Osteoblast (primary cell): ENCODE measurements at regions not wholly inside any gene's neighbourhood (a gene's known extent, or its start where the extent isn't known, plus 50 kb on each side); places are given as distances from the start of the nearest gene placed in this dataset.
A peak's percentile ranks its signal among the peaks of the same experiment; 100 is the strongest.

Source experiments
- DNase-seq: peaks from one replicate; pipeline ENCODE4 v3.0.0; 2011; ENCODE audit warnings: low spot score, mixed read lengths; ENCODE audit not compliant: insufficient read length; ENCODE audit errors: missing footprints
- H2AFZ ChIP-seq: 2 replicates; pipeline ENCODE4 v1.6.0; 2011; ENCODE audit warnings: mild to moderate bottlenecking, low read length
- H3K27ac ChIP-seq: 2 replicates; pipeline ENCODE4 v1.5.1; 2011; ENCODE audit warnings: mild to moderate bottlenecking, low read depth, low read length, moderate library complexity
- H3K27me3 ChIP-seq: 2 replicates; pipeline ENCODE4 v1.6.0; 2012; ENCODE audit warnings: mild to moderate bottlenecking, control low read depth, inconsistent platforms, low read length, moderate library complexity; ENCODE audit not compliant: insufficient read depth
- H3K36me3 ChIP-seq: 2 replicates; pipeline ENCODE4 v1.5.1; 2011; ENCODE audit warnings: mild to moderate bottlenecking, low read length, control low read depth, moderate library complexity; ENCODE audit not compliant: insufficient read depth
- H3K4me1 ChIP-seq: 2 replicates; pipeline ENCODE4 v1.5.1; 2011; ENCODE audit warnings: mild to moderate bottlenecking, low read length, control low read depth, moderate library complexity; ENCODE audit not compliant: insufficient read depth
- H3K4me2 ChIP-seq: 2 replicates; pipeline ENCODE4 v1.6.0; 2011; ENCODE audit warnings: mild to moderate bottlenecking, low read length; ENCODE audit not compliant: insufficient read depth
- H3K4me3 ChIP-seq: fragments of 200-600 bp; sonication (generic); 3 replicates; pipeline ENCODE4 v1.5.1; 2012; ENCODE audit warnings: mild to moderate bottlenecking, low read length, inconsistent platforms; ENCODE audit not compliant: insufficient read depth
- H3K79me2 ChIP-seq: 2 replicates; pipeline ENCODE4 v1.6.0; 2012; ENCODE audit warnings: mild to moderate bottlenecking, low read length, control low read depth, inconsistent platforms; ENCODE audit not compliant: insufficient read depth
- H3K9me3 ChIP-seq: 2 replicates; pipeline ENCODE4 v1.5.1; 2011; ENCODE audit warnings: low read depth, low read length, control low read depth
- H4K20me1 ChIP-seq: 2 replicates; pipeline ENCODE4 v1.6.0; 2012; ENCODE audit warnings: mild to moderate bottlenecking, low read length, control low read depth; ENCODE audit not compliant: insufficient read depth
- TF ChIP-seq, protein P1 (sequence below): IDR thresholded peaks from 2 replicates; pipeline ENCODE4 v1.5.1; 2011; ENCODE audit warnings: mild to moderate bottlenecking, low read depth, low read length, moderate library complexity; ENCODE audit errors: extremely low read depth

DNA sequence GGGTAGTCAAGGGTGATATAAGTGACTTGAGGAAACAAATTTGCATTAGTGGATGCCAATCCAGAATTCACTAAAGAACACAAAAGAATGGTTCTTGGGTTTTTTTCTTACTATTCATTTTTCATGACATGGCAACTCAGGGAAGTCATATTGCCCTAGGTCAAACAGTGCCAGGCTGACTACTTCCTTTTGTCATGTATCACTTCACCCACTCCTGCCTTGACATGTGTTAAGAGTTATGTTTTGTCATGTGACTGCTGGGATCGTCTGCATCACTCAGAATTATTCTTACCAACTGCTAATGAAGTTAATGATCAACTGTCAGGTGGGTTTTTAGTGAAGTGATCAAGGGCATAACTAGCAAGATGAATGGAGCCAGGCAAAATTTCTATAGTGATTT lies 74.2 kb downstream of the PRORP start:
- Histone ChIP-seq H3K4me2 (no peak overlapping the region), H3K79me2 (no peaks in the 10 kb centered on the region), H3K36me3 (no peaks in the 10 kb centered on the region), H3K4me1 (no peaks in the 10 kb centered on the region), H4K20me1 (no peaks in the 10 kb centered on the region), H3K27me3 (no peaks in the 10 kb centered on the region), H3K4me3 (no peak overlapping the region), H3K9me3 (no peaks in the 10 kb centered on the region), H2AFZ (no peak overlapping the region), H3K27ac (peak overlapping the region; percentile 48)
- TF ChIP-seq, protein P1, sequence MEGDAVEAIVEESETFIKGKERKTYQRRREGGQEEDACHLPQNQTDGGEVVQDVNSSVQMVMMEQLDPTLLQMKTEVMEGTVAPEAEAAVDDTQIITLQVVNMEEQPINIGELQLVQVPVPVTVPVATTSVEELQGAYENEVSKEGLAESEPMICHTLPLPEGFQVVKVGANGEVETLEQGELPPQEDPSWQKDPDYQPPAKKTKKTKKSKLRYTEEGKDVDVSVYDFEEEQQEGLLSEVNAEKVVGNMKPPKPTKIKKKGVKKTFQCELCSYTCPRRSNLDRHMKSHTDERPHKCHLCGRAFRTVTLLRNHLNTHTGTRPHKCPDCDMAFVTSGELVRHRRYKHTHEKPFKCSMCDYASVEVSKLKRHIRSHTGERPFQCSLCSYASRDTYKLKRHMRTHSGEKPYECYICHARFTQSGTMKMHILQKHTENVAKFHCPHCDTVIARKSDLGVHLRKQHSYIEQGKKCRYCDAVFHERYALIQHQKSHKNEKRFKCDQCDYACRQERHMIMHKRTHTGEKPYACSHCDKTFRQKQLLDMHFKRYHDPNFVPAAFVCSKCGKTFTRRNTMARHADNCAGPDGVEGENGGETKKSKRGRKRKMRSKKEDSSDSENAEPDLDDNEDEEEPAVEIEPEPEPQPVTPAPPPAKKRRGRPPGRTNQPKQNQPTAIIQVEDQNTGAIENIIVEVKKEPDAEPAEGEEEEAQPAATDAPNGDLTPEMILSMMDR: no peak
- DNase-seq: no peak

DNA sequence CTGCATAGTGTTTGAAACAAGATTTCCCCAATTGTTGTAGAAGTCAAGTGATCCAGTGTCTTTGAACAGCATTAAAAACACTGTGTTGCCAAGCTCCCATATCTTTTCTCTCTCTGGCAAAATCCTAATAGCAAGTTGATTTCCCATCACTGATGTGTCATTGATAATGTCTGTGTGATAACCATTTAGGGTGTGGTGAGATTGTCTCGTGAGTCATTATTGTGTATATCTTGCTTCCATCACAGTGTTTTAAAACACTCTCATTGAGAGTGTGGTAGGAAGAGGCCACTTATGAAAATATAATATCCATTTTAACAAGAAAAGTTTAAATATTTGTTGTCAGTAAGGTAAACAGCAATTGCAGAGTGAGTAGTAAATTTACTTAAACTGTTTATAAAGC lies 74.7 kb downstream of the PRORP start:
- Histone ChIP-seq H3K4me2 (no peak overlapping the region), H3K9me3 (no peaks in the 10 kb centered on the region), H3K27me3 (no peaks in the 10 kb centered on the region), H3K36me3 (no peaks in the 10 kb centered on the region), H4K20me1 (no peaks in the 10 kb centered on the region), H3K27ac (peak overlapping the region; percentile 48), H2AFZ (no peak overlapping the region), H3K4me3 (no peak overlapping the region), H3K79me2 (no peaks in the 10 kb centered on the region), H3K4me1 (no peaks in the 10 kb centered on the region)
- DNase-seq: no peak
- TF ChIP-seq, protein P1: no peak

DNA sequence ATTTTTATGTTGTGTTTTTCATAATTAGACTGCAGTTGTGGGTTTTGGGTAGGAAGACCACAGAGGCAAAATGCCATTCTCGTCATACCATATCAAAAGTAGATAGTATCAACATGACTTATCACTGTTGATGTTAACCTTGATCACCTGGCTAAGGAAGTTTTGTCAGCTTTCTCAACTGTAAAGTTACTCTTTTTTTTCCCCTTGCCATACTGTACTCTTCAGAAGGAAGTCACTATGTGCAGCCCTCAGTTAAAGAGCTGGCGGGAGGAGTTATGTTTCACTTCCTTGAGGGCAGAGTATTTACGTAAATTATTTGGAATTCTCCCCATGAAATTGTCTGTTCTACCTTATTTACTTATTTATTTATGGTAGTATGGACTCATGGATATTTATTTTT lies 78.7 kb downstream of the PRORP start:
- Histone ChIP-seq H3K4me2 (no peak overlapping the region), H3K27me3 (no peaks in the 10 kb centered on the region), H3K79me2 (no peaks in the 10 kb centered on the region), H3K4me3 (no peak overlapping the region), H3K4me1 (no peaks in the 10 kb centered on the region), H3K9me3 (no peaks in the 10 kb centered on the region), H3K27ac (no peak overlapping the region), H3K36me3 (no peaks in the 10 kb centered on the region), H2AFZ (no peak overlapping the region), H4K20me1 (no peaks in the 10 kb centered on the region)
- DNase-seq: no peak
- TF ChIP-seq, protein P1: no peak

DNA sequence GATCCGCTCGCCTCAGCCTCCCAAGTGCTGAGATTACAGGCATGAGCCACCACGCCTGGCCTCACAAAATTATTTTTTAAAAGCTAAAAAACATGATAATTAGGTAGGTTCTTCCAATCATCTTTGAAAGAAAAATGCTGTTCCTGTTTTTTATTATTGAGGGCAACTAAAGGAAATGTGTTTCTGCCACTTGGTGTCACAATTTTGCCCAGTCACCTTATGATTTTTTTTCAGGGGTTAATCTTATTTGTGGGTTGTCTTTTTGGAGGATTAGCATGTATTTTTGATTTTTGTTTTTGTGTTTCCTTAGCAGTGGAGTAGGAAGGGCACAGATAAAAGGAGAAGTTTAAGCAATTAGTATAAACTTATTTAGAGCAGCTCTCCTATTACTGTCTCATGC lies 79.8 kb downstream of the PRORP start:
- Histone ChIP-seq H4K20me1 (no peaks in the 10 kb centered on the region), H3K9me3 (no peaks in the 10 kb centered on the region), H3K79me2 (no peaks in the 10 kb centered on the region), H3K4me3 (no peak overlapping the region), H3K27me3 (no peaks in the 10 kb centered on the region), H3K4me1 (no peaks in the 10 kb centered on the region), H3K27ac (no peak overlapping the region), H2AFZ (no peak overlapping the region), H3K4me2 (no peak overlapping the region), H3K36me3 (no peaks in the 10 kb centered on the region)
- TF ChIP-seq, protein P1: no peak
- DNase-seq: no peak
